A549 (cell line): ENCODE measurements at regions not wholly inside any gene's neighbourhood (a gene's known extent, or its start where the extent isn't known, plus 50 kb on each side); places are given as distances from the start of the nearest gene placed in this dataset.

Source experiments
- EHMT2 ChIP-seq: fragments of 200-600 bp; sonication (generic); IDR thresholded peaks from 2 replicates; pipeline ENCODE4 v1.6.1; 2016; ENCODE audit warnings: antibody characterized with exemption, low read depth, mild to moderate bottlenecking, moderate library complexity
- EP300 ChIP-seq, 2 experiments: fragments of >200 bp; sonication (Bioruptor Twin); formaldehyde crosslinking; IDR thresholded peaks; 2 replicates in 1 of 2; 3 replicates in 1 of 2; pipeline ENCODE4 v1.6.1; 2016 to 2017
- POLR2A ChIP-seq: IDR thresholded peaks from 2 replicates; pipeline ENCODE4 v1.6.1; 2012; ENCODE audit warnings: mild to moderate bottlenecking, low read length
- TF ChIP-seq, protein P1 (sequence below): fragments of 250-450 bp; sonication (Bioruptor Pico); IDR thresholded peaks from 2 replicates; pipeline ENCODE4 v1.5.0; 2021; ENCODE audit warnings: mild to moderate bottlenecking, moderate library complexity, borderline replicate concordance
- TF ChIP-seq, protein P2 (sequence below): fragments of >200 bp; sonication (Bioruptor Twin); formaldehyde crosslinking; IDR thresholded peaks from 3 replicates; pipeline ENCODE4 v1.5.1; 2016
- TF ChIP-seq, protein P3 (sequence below): fragments of >200 bp; sonication (Bioruptor Twin); formaldehyde crosslinking; IDR thresholded peaks from 3 replicates; pipeline ENCODE4 v1.6.1; 2016

DNA sequence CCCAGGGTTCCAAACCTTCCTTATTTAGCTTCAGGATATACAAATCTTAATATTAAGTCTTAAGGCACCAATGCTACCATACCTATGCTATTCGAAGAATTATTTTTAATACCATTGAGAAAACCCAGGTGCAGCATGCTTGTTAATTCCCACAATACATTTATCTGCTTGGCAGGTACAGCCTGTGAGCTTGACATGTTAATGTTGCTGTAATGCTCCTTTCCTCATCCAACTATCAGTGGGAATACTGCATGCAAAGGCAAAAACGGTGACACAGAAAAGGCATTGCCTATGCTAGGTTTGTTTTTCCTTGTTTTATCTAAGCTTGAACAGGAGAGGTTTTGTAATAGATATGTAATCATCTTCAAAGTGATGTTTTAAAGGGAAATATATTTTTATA lies 135.7 kb upstream of the COX7C start:
- TF ChIP-seq, protein P1, sequence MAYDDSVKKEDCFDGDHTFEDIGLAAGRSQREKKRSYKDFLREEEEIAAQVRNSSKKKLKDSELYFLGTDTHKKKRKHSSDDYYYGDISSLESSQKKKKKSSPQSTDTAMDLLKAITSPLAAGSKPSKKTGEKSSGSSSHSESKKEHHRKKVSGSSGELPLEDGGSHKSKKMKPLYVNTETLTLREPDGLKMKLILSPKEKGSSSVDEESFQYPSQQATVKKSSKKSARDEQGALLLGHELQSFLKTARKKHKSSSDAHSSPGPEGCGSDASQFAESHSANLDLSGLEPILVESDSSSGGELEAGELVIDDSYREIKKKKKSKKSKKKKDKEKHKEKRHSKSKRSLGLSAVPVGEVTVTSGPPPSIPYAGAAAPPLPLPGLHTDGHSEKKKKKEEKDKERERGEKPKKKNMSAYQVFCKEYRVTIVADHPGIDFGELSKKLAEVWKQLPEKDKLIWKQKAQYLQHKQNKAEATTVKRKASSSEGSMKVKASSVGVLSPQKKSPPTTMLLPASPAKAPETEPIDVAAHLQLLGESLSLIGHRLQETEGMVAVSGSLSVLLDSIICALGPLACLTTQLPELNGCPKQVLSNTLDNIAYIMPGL (CRISPR knock-in tag), result no peak
- TF ChIP-seq, protein P2, sequence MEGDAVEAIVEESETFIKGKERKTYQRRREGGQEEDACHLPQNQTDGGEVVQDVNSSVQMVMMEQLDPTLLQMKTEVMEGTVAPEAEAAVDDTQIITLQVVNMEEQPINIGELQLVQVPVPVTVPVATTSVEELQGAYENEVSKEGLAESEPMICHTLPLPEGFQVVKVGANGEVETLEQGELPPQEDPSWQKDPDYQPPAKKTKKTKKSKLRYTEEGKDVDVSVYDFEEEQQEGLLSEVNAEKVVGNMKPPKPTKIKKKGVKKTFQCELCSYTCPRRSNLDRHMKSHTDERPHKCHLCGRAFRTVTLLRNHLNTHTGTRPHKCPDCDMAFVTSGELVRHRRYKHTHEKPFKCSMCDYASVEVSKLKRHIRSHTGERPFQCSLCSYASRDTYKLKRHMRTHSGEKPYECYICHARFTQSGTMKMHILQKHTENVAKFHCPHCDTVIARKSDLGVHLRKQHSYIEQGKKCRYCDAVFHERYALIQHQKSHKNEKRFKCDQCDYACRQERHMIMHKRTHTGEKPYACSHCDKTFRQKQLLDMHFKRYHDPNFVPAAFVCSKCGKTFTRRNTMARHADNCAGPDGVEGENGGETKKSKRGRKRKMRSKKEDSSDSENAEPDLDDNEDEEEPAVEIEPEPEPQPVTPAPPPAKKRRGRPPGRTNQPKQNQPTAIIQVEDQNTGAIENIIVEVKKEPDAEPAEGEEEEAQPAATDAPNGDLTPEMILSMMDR, result no peak
- TF ChIP-seq, protein P3, sequence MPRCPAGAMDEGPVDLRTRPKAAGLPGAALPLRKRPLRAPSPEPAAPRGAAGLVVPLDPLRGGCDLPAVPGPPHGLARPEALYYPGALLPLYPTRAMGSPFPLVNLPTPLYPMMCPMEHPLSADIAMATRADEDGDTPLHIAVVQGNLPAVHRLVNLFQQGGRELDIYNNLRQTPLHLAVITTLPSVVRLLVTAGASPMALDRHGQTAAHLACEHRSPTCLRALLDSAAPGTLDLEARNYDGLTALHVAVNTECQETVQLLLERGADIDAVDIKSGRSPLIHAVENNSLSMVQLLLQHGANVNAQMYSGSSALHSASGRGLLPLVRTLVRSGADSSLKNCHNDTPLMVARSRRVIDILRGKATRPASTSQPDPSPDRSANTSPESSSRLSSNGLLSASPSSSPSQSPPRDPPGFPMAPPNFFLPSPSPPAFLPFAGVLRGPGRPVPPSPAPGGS, result no peak
- TF ChIP-seq POLR2A, result no peak
- no peak for TF ChIP-seq EP300 (IDR thresholded peaks at IDR 0.05)
- TF ChIP-seq EHMT2, result no peak
